ENCODE measurements at regions not wholly inside any gene's neighbourhood (a gene's known extent, or its start where the extent isn't known, plus 50 kb on each side); places are given as distances from the start of the nearest gene placed in this dataset.
"Not testable (repeated sequence)": the region's sequence is repeated elsewhere in the genome, so short reads cannot be mapped to it uniquely, and the experiment has no call there.

DNA sequence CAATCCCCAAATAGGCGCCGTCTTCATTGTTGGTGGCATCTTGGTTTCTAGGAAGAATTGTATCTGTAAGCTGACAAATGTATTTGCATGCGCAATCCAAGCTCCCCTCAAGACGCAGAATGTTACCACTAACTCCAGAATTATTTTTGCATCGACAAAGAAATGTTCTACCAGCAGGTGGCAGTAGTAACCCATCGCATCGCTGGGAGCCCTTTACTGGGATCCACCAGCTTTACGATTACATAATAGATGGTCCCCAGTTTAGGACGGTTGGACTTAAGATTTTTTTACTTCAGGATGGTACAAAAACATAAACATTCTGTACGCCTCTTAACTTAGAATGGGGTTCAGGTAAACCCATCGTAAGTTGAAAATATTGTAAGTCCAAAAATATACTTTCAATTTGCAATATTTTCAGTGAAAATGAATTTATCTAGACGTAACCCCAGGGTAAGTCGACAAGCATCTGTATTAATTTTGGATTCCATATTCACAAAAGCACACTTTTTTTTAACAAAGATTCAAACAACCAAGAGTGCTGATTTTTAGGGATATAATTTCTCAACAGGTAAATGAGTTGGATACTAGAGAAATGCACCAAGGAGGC lies 114.0 kb upstream of the COBL start:
- peak; percentile 35 to 45 (median 40) for DNase-seq (ENCODE audit: low read depth in 4 of 4, low spot score in 3 of 4)

DNA sequence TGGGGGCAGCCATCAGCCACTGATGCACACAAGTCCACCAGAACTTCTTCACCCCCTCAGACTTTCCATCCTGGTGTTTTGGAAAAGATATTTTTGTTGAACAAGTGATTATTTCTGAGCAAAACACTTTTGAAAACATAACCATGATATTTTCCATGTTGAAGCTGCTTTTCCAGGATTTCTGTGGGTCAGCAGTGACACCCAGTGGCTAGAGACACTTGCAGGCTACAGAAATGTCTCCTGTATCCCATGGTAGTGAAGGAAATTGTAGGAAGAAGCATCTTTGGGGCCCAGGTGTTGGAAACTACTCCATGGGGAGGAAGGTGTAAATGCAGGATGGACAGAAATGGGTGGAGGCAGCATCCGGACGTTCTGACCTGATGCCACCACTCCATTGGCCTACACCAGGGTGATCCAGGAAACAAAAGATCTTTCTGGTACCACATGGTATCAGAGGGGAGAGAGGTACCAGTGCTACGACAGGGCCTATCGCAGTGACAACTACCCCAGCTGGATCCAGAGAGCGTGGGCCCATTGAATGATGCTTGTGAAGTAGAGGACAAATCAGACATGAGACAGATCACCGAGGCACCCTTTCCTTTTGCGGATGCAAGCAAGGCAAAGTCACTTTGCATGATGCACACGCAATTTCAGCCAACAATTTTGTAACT lies 111.7 kb upstream of the COBL start:
- no peak for DNase-seq (ENCODE audit: low read depth in 4 of 4, low spot score in 3 of 4)

DNA sequence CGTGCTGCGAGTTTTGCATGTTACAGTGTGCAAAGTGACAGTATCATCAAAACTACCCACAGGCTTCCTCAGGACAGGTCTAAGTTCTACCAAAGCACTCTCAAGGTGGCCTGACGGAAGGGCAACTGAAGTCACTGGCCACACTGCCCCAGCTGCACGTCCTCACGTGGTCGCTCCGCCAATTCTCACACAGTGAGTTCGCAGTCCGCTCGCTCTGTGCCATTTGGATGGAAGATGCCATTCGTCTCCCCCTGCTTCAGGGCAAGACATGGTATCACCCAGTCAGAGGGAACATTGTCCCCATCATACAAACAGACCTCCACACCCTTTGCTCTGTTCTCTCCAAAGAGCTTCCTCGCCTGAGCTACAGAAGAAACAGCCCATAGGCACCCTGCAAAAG lies 109.6 kb upstream of the COBL start:
- no peak for DNase-seq (ENCODE audit: low read depth in 4 of 4, low spot score in 3 of 4)

DNA sequence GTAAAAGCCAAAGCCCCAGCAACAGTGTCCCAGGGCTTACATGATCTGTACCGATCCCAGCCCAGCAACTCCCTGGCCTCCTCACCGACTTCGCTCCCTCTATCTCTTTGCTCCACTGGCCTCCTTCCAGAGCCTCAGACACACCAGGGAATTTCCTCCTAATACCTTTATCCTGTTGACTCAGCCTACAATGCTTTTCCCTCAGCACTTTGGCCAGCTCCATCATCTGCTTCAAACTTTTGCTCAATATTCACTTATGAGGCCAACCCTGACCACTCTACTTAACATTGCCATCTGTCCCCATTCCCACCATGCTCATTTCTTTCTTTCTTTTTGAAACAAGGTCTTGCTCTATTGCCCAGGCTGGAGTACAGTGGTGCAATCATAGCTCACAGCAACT lies 93.3 kb upstream of the COBL start:
- not testable (repeated sequence) for DNase-seq (ENCODE audit: low read depth in 4 of 4, low spot score in 3 of 4)

DNA sequence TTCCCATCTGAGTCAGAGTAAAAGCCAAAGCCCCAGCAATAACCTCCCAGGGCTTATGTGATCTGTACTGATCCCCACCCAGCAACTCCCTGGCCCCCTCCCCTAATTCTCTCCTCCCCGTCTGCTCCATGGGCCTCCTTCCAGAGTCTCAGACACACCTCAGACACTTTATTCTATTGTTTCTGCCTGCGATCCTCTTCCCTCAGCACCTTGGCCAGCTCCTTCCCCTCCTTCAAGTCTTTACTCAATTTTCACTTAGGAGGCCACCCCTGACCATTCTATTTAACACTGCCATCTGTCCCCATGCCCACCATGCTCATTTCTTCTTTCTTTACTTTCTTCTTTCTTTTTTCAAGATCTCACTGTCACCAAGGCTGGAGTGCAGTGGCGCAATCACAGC lies 81.0 kb upstream of the COBL start:
- not testable (repeated sequence) for DNase-seq (ENCODE audit: low read depth in 4 of 4, low spot score in 3 of 4)

DNA sequence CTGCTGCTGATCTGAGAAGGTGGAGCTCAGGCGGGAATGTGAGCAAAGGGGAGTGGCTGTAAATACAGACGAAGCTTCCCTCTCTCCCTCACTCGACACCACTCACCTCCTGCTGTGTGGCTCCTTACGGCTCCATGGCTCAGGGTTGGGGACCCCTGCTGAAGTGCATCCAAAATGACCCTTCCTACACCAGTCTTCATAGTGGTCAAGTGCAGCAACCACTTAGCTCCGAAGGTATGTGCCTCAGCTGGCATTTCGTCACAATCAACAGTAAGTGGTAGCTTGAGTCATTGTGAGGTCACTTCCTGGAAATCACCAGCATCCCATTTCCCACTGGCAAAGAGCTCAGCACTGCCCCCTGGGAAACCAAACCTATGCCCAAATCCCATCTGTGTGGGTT lies 76.4 kb upstream of the COBL start:
- not testable (repeated sequence) for DNase-seq (ENCODE audit: low read depth in 4 of 4, low spot score in 3 of 4)

DNA sequence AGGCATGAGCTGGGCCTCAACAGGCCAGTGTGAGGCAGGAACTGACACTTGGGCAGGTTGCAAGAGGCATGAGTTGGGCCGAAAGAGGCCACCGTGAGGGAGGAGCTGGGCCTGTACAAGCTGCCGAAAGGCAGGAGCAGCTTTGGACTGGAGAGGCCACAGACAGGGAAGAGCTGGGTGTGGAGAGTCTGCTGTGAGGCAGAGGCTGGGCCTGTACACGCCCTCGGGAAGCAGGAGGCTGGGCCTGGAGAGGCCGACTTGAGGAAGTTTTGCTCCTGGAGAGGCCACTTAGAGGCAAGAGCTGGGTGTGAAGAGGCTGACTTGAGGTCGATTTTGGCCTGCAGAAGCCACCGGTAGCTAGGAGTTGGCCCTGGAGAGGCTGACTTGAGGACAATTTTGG lies 73.3 kb upstream of the COBL start:
- DNase-seq (ENCODE audit: low read depth in 4 of 4, low spot score in 3 of 4): not testable (repeated sequence)

DNA sequence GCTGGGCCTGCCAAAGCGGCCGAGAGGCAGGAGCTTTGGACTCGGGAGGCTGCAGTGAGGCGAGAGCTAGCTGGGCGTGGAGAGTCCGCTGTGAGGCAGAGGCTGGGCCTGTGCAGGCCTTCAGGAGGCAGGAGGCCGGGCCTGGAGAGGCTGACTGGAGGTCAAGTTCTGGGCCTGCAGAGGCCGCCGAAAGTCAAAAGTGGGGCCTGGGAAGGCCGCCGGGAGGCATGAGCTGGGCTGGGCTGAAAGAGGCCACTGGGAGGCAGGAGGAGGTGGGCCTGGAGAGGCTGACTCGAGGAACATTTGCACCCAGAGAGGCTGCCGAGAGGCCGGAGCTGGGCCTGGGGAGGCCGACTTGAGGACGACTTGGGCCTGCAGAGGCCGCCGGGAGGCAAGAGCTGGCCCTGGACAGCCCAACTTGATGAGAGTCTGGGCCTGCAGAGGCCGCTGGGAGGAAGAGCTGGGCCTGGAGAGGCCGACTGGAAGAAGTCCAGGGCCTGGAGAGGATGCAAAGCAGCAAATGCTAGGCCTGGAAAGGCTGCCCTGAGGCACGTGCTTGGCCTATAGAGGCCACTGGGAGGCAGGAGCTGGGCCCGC lies 72.7 kb upstream of the COBL start:
- not testable (repeated sequence) for DNase-seq (ENCODE audit: low read depth in 4 of 4, low spot score in 3 of 4)

DNA sequence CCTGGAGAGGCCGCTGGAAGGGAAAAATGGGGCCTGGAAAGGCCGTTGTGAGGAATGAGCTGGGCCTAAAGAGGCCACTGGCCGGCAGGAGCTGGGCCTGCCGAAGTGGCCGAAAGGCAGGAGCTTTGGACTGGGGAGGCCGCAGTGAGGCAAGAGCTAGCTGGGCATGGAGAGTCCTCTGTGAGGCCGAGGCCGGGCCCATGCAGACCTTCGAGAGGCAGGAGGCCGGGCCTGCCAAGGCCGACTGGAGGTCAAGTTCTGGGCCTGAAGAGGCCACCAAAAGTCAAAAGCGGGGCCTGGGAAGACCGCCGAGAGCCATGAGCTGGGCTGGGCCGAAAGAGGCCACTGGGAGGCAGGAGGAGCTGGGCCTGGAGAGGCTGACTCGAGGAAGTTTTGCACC lies 71.6 kb upstream of the COBL start:
- DNase-seq (ENCODE audit: low read depth in 4 of 4, low spot score in 3 of 4): not testable (repeated sequence)

DNA sequence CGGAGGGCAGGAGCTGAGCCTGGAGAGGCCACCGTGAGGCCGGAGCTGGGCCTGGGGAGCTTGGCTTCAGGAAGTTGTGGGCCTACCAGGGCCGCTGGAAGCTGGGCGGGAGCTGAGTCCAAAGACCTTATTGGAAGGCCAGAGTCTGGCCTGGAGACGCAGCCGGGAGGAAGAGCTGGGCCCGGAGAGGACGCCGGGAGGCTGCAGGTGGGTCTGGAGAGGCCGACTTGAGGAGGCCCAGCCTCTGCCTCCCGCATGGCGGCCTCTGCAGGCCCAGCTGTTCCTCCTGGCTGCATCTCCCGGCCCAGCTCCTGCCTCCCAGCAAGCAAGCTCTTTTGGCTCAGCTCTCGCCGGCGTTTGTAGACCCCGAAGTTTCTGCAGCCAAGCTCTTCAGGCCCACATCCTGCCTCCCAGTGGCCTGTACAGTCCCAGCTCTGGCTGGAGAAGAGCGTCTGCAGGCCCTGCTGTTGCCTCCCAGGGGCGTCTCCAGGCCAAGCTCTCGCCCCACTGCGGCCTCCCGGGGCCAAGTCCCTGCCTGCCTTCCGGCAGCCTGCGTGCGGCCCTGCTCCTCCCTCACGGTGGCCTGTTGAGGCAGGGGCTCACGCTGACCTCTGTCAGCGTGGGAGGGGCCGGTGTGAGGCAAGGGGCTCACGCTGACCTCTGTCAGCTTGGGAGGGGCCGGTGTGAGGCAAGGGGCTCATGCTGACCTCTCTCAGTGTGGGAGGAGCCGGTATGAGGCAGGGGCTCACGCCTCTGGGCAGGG lies 70.4 kb upstream of the COBL start:
- DNase-seq (ENCODE audit: low read depth in 4 of 4, low spot score in 3 of 4): not testable (repeated sequence)

DNA sequence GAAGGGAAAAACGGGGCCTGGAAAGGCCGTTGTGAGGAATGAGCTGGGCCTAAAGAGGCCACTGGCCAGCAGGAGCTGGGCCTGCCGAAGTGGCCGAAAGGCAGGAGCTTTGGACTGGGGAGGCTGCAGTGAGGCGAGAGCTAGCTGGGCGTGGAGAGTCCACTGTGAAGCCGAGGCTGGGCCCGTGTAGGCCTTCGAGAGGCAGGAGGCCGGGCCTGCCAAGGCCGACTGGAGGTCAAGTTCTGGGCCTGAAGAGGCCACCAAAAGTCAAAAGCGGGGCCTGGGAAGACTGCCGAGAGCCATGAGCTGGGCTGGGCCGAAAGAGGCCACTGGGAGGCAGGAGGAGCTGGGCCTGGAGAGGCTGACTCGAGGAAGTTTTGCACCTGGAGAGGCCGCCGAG lies 69.6 kb upstream of the COBL start:
- DNase-seq (ENCODE audit: low read depth in 4 of 4, low spot score in 3 of 4): not testable (repeated sequence)

DNA sequence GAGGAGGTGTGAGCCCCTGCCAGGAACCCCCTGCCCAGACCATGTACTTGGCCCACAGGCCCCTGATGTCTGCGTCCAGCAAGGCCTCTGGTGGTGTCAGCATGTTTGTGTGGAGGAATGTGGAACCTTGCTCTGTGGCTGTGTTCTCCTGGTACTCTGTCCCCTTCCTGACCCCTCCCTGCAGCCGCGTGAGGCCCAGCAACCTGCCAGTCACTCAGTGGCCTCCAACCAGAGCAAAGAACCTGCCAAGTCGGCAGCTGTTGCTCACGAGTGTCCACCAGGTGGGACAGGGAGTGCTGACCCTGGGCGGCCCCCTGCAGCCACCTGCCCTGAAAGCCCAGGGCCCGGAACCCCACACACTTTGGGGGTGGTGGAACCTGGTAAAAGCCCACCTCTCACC lies 65.6 kb upstream of the COBL start:
- not testable (repeated sequence) for DNase-seq (ENCODE audit: low read depth in 4 of 4, low spot score in 3 of 4)

DNA sequence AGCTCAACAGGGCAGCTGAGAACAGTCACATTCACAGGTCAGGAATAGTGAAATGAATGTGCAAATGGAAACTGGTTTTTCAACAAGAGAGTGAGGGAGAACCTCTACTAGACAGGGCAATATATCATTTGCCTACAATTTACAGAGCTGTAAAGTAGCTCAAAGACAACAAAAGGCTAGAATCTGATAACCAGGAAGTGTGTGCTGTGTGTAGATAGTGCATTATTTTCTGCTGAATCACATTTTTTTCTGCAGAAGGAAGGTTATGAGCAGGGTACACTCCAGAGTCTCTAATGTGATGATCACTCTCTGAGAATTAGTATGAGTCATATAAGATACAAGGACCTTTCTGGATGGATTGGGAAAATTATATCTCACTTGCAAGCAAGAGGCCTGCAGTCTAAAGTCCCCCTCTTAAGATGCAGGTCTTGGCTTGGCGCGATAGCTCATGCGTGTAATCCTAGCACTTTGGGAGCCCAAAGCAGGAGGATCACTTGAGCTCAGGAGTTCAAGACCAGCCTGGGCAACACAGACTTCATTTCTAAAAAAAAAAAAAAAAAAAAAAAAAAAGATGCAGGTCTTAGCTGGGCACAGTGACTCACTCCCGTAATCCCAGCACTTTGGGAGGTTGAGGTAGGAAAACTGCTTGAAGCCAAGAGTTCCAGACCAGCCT lies 59.9 kb upstream of the COBL start:
- DNase-seq (ENCODE audit: low read depth in 4 of 4, low spot score in 3 of 4): no peak

DNA sequence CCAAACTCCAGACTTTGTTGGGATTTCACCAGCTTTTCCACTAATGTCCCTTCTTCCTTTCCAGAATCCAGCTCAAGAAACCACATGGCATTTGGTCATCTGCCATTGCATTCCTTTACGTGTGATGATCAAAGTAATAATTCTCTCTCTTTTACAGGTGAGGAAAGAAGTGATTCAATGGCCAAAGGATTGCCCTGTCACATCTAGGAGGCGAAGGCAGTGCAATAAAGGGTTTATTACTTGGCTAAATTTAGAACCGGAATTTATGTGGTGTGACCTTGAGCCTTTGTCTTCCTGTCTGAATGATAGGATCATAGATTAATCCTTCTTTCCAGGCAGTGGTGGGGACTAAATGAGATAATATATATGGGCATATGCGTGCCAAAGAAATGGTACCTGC lies 58.3 kb upstream of the COBL start:
- DNase-seq (ENCODE audit: low read depth in 4 of 4, low spot score in 3 of 4): no peak

DNA sequence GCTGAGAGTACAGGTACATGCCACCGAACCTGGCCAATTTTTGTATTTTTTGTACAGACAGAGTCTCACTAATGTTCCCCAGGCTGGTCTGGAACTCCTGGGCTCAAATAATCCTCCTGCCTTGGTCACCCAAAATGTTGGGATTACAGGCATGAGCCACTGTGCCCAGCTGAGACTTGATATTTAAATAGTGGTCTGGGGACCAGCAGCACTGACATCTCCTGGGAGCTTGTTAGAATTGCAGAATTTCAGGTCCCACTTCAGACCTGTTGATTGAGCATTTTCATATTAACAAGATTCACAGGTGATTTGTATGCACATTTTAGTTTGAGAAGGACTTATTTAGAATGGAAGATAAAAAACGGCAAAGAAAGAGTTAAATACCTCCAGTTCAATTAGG lies 57.0 kb upstream of the COBL start:
- DNase-seq (ENCODE audit: low read depth in 4 of 4, low spot score in 3 of 4): not testable (repeated sequence)

DNA sequence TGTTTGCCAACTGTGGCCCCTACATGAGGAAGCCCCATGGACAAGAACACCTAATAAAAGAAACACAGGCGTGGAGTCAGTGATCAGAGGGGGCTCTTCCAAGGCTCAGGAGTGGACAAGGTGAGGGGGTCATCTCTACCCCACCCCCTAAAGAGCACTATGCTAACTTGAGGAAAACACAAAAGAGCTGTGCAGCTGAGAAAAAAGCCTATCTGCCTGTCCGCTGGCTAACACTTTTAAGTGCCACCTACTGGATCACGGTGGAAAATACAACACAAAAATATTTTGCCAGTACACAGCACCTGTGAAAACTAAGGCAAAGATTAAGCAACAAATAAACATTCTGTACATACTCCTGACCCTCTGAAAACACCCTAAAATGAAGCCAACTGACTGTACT lies 53.1 kb upstream of the COBL start:
- DNase-seq (ENCODE audit: low read depth in 4 of 4, low spot score in 3 of 4): no peak

DNA sequence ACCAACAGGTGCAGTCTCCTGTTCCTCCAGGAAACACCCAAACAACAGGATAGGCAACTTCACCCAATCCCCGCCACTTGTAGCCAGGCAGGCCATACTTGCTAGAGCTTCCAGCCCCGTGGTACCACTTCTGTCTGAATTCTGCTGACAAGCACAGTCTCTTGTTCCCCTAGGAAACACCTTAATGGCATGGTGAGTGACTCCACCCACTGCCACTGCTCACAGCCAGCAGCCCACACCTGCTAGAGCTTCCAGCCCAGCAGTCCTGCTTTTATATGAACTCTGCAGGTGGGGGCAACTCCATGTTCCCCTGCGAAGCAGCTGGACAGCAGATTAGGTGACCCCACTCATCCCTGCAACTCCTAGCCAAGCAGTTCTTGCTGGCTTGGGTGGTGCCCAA lies 52.6 kb upstream of the COBL start:
- not testable (repeated sequence) for DNase-seq (ENCODE audit: low read depth in 4 of 4, low spot score in 3 of 4)

DNA sequence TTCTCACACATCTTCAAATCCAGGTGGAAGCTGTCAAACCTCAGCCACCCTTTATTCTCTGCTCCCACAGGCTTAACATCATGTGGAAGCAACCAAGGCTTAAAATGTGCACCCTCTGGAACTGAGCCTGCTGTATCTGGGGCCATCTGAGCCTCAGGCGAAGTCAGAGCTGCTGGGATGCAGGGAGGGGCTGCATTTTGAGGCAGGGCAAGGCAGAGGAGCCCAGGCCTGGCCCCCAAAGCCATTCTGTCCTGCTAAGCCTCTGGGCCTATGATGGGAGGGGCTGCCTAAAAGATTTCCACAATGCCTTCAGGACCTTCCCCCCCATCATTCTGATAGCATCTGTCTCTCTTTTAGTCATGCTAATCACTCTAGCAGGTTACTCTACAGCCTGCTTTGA lies 51.7 kb upstream of the COBL start:
- no peak for DNase-seq (ENCODE audit: low read depth in 4 of 4, low spot score in 3 of 4)

DNA sequence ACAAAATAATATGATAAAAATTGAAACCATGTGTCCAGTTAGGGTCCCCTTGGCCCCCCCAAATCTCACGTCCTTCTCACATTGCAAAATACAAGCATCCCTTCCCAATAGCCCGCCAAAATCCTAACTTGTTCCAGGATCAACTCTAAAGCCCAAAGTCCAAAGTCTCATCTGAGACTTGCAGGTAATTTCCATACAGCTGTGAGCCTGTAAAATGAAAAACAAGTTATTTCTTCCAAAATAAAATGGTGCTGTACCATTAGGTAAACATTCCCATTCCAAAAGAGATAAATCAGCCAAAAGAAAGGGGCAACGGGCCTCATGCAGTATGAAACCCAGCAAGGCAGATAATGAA lies 51.0 kb upstream of the COBL start:
- no peak for DNase-seq (ENCODE audit: low read depth in 4 of 4, low spot score in 3 of 4)

DNA sequence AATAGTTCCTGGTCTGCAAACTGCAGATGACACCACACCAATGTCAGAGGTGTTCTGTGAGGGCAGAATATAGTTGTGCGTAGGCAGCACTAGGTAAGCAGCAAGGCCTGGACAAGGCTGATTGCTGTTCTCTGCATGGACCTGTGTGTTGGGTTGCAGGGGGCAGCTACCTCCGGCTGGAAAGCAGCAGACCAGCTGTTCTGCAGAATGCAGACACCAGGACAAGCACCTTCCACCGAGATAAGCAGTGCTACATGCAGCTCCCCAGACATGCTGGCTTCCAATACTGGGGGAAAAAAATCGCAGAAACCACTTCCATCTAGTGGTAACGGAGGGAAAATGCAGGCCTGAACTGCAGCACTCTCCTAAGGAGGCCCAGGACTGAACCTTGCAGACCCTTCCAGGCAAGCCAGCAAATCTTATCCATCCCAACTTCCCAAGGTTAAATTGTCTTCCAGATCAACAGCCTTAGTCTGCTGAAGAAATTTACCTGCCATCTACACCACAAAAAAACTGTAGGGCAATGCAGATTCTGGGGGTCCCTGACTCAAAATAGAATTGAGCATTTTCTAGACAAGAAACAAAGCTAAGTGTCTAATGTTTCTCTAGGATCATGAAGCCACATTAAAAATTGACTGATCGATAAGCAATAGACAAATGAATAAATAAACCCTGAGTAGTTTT lies 50.5 kb upstream of the COBL start:
- peak in 1 of 4 donors; percentile 37 for DNase-seq (ENCODE audit: low read depth in 4 of 4, low spot score in 3 of 4)

Data from right renal pelvis (tissue), 4 donors.